Endothelial cell of umbilical vein (primary cell): ENCODE measurements at regions not wholly inside any gene's neighbourhood (a gene's known extent, or its start where the extent isn't known, plus 50 kb on each side); places are given as distances from the start of the nearest gene placed in this dataset.

Experiments used
- BruUV-seq: library from RNA; stranded (reverse); fragments of 400-500 nt; replicated peaks from 2 replicates; lab custom pipeline; 2021; lab: Mats Ljungman, UMichigan
- CTCF ChIA-PET: fragments of 300-600, 350-600 bp; sonication (Branson Sonifier 250); formaldehyde crosslinking; loops from one replicate; lab custom pipeline; 2021; ENCODE audit warnings: antibody characterized with exemption, inconsistent platforms; lab: Charles Lee
- POLR2A ChIA-PET: fragments of 300-600, 350-600 bp; sonication (Branson Sonifier 250); formaldehyde crosslinking; loops from one replicate; lab custom pipeline; 2021; ENCODE audit warnings: antibody characterized with exemption, inconsistent platforms; lab: Charles Lee
- DNase-seq: peaks from one replicate; pipeline ENCODE4 v3.0.0-alpha.2; 2011; ENCODE audit warnings: low read depth, low spot score
- FAIRE-seq: peaks from 2 replicates; lab custom pipeline; 2011; peaks lifted over from hg19 to GRCh38; lab: Jason Lieb, UNC
- H2AFZ ChIP-seq: 2 replicates; pipeline ENCODE4 v1.6.0; 2012; ENCODE audit warnings: low read depth, low read length, control low read depth, inconsistent platforms
- H3K27ac ChIP-seq: 2 replicates; pipeline ENCODE4 v1.5.1; 2011; ENCODE audit warnings: low read depth, mild to moderate bottlenecking, control low read depth, low read length, moderate library complexity; ENCODE audit not compliant: insufficient read depth
- H3K27me3 ChIP-seq, 2 experiments: 2 replicates each; pipeline versions ENCODE4 v1.6.0 to v1.6.1; 2011; ENCODE audit warnings: low read length in 2 of 2, mixed read lengths in 1 of 2; ENCODE audit not compliant: control insufficient read depth in 2 of 2, insufficient read depth in 2 of 2
- H3K36me3 ChIP-seq, 2 experiments: 2 replicates in 1 of 2; 3 replicates in 1 of 2; pipeline ENCODE4 v1.5.1; 2011; ENCODE audit warnings: low read length in 2 of 2, mild to moderate bottlenecking in 1 of 2, moderate library complexity in 1 of 2; ENCODE audit not compliant: control insufficient read depth in 2 of 2, insufficient read depth in 2 of 2; ENCODE audit errors: extremely low read depth in 1 of 2
- H3K4me1 ChIP-seq: 3 replicates; pipeline ENCODE4 v1.5.1; 2011; ENCODE audit warnings: mild to moderate bottlenecking, low read length; ENCODE audit not compliant: control insufficient read depth, insufficient read depth; ENCODE audit errors: extremely low read depth
- H3K4me2 ChIP-seq: 2 replicates; pipeline ENCODE4 v1.6.1; 2011; ENCODE audit warnings: low read length, control low read depth, mixed read lengths; ENCODE audit not compliant: insufficient read depth
- H3K4me3 ChIP-seq, 3 experiments: fragments of 200-600 bp in 1 of 3; sonication (generic), shearing (Covaris generic) in 1 of 3; replicated peaks in 1 of 3; 2 replicates each; pipeline ENCODE4 v1.5.1; 2011 to 2016; ENCODE audit warnings: control low read depth in 3 of 3, low read length in 3 of 3, mild to moderate bottlenecking in 2 of 3, inconsistent platforms in 1 of 3, low read depth in 1 of 3, moderate library complexity in 1 of 3; ENCODE audit not compliant: insufficient read depth in 1 of 3
- H3K79me2 ChIP-seq: 2 replicates; pipeline ENCODE4 v1.6.0; 2012; ENCODE audit warnings: low read length, inconsistent platforms; ENCODE audit not compliant: control insufficient read depth, insufficient read depth
- H3K9ac ChIP-seq: replicated peaks from 2 replicates; pipeline ENCODE3; 2011; ENCODE audit warnings: low read length, control low read depth; ENCODE audit not compliant: insufficient read depth; ENCODE audit errors: extremely low read depth
- H3K9me1 ChIP-seq: replicated peaks from 3 replicates; pipeline ENCODE4 v1.6.0; 2011; ENCODE audit warnings: mild to moderate bottlenecking, low read length; ENCODE audit not compliant: control insufficient read depth, insufficient read depth; ENCODE audit errors: extremely low read depth
- H3K9me3 ChIP-seq: replicated peaks from 2 replicates; pipeline ENCODE4 v1.5.1; 2012; ENCODE audit warnings: low read length, inconsistent platforms; ENCODE audit not compliant: control insufficient read depth, insufficient read depth
- H4K20me1 ChIP-seq: replicated peaks from 2 replicates; pipeline ENCODE3; 2011; ENCODE audit warnings: mild to moderate bottlenecking, low read length; ENCODE audit not compliant: control insufficient read depth, insufficient read depth; ENCODE audit errors: extremely low read depth
- CTCF ChIP-seq, 2 donors: IDR thresholded peaks; 1 replicate in 1 of 2; 2 replicates in 1 of 2; pipeline ENCODE4 v1.5.1; 2011; ENCODE audit warnings: low read length in 2 of 2, mild to moderate bottlenecking in 2 of 2, moderate library complexity in 2 of 2, control low read depth in 1 of 2, inconsistent platforms in 1 of 2, low read depth in 1 of 2; ENCODE audit not compliant: insufficient read depth in 1 of 2; ENCODE audit errors: extremely low read depth in 1 of 2
- EZH2 ChIP-seq: IDR thresholded peaks from 2 replicates; pipeline ENCODE4 v1.6.1; 2012; ENCODE audit warnings: borderline replicate concordance, low read depth, mild to moderate bottlenecking, moderate library complexity, low read length, inconsistent platforms; ENCODE audit not compliant: severe bottlenecking
- FOS ChIP-seq: IDR thresholded peaks from 2 replicates; pipeline ENCODE4 v1.6.1; 2011; ENCODE audit warnings: mild to moderate bottlenecking, low read length, moderate library complexity, borderline replicate concordance; ENCODE audit not compliant: insufficient read depth
- GATA2 ChIP-seq: IDR thresholded peaks from 2 replicates; pipeline ENCODE4 v1.7.0; 2011; ENCODE audit warnings: low read depth, mild to moderate bottlenecking, moderate library complexity, mixed read lengths, low read length; ENCODE audit not compliant: insufficient read length, insufficient read depth
- JUN ChIP-seq: IDR thresholded peaks from 2 replicates; pipeline ENCODE4 v1.6.1; 2011; ENCODE audit warnings: borderline replicate concordance, low read depth; ENCODE audit not compliant: insufficient read length, insufficient read depth
- MAX ChIP-seq: IDR thresholded peaks from 2 replicates; pipeline ENCODE4 v1.6.1; 2011; ENCODE audit not compliant: insufficient read depth, insufficient read length
- MYC ChIP-seq: IDR thresholded peaks from one replicate; pipeline ENCODE4 v1.6.1; 2011; ENCODE audit warnings: mild to moderate bottlenecking, low read depth, low read length
- POLR2A ChIP-seq: IDR thresholded peaks from 2 replicates; pipeline ENCODE4 v1.6.1; 2012; ENCODE audit warnings: low read depth, mild to moderate bottlenecking, control low read depth, low read length
- POLR2AphosphoS5 ChIP-seq: IDR thresholded peaks from 2 replicates; pipeline ENCODE4 v1.6.1; 2012; ENCODE audit warnings: low read depth, mild to moderate bottlenecking, control low read depth, low read length, moderate library complexity; ENCODE audit not compliant: insufficient read depth
- dilution Hi-C: fragments of 300-500 bp; cut with MboI; formaldehyde crosslinking; loops from one replicate; pipeline ENCODE4 v1.15.0; 2019; ENCODE audit warnings: low sequenced_read_pairs; ENCODE audit not compliant: extremely low pct_ligation_motif_present
- intact Hi-C: fragments of 100-400 bp; cut with micrococcal nuclease; formaldehyde crosslinking; loops from one replicate; pipeline ENCODE4 v1.10.0; 2022

- no peaks in the 10 kb centered on the region for H3K4me1 ChIP-seq
- dilution Hi-C loops (no loop called here), intact Hi-C loops (no loop called here)
- no peak for FAIRE-seq
- ChIA-PET POLR2A (no interaction called here), CTCF (no interaction called here)
- H3K9ac ChIP-seq = no peak overlapping the region
- no peak for DNase-seq
- no peak for TF ChIP-seq CTCF (IDR thresholded peaks at IDR 0.05; ENCODE audit: extremely low read depth in 1 of 2, insufficient read depth in 1 of 2, low read depth in 1 of 2, low read length in 2 of 2)
- TF ChIP-seq POLR2AphosphoS5 = no peak
- no peak for TF ChIP-seq MYC
- no peak for TF ChIP-seq FOS
- TF ChIP-seq JUN = no peak
- TF ChIP-seq MAX = no peak
- TF ChIP-seq EZH2 = no peak
- TF ChIP-seq GATA2 = no peak
- no peak for TF ChIP-seq POLR2A
- no peak overlapping the region for H2AFZ ChIP-seq
- no peaks in the 10 kb centered on the region for H3K9me1 ChIP-seq
- peaks cover 0 to 3% of the 10 kb centered on the region in 2 experiments for H3K27me3 ChIP-seq
- no peak overlapping the region for H3K4me3 ChIP-seq
- no peaks in the 10 kb centered on the region for H3K9me3 ChIP-seq
- H3K79me2 ChIP-seq = no peaks in the 10 kb centered on the region
- H3K27ac ChIP-seq = no peak overlapping the region
- H3K36me3 ChIP-seq = no peaks in the 10 kb centered on the region
- BruUV-seq = no TSS peak
- no peak overlapping the region for H3K4me2 ChIP-seq
- no peaks in the 10 kb centered on the region for H4K20me1 ChIP-seq
Measured at GRCh38 chr4:11326021-11326420, 102.7 kb downstream of the HS3ST1 start.
